GM10248 (cell line): ENCODE measurements at regions not wholly inside any gene's neighbourhood (a gene's known extent, or its start where the extent isn't known, plus 50 kb on each side); places are given as distances from the start of the nearest gene placed in this dataset.

Experiments used
- CTCF ChIA-PET: fragments of 300-600 bp; sonication (Branson Sonifier 250); formaldehyde crosslinking; extraction: SDS; loops from one replicate; lab custom pipeline; 2021; ENCODE audit warnings: antibody characterized with exemption; lab: Yijun Ruan, JAX
- POLR2A ChIA-PET: fragments of 350-650 bp; sonication (Branson Sonifier 250); formaldehyde crosslinking; extraction: SDS; loops from one replicate; lab custom pipeline; 2020; ENCODE audit warnings: antibody characterized with exemption; lab: Yijun Ruan, JAX
- DNase-seq: peaks from one replicate; pipeline ENCODE4 v3.0.0; 2012; ENCODE audit errors: extremely low spot score
- TF ChIP-seq, protein P1 (sequence below): IDR thresholded peaks from 2 replicates; pipeline ENCODE4 v1.5.1; 2012; ENCODE audit warnings: mild to moderate bottlenecking, low read depth; ENCODE audit errors: extremely low read depth, missing control alignments, control extremely low read depth

DNA sequence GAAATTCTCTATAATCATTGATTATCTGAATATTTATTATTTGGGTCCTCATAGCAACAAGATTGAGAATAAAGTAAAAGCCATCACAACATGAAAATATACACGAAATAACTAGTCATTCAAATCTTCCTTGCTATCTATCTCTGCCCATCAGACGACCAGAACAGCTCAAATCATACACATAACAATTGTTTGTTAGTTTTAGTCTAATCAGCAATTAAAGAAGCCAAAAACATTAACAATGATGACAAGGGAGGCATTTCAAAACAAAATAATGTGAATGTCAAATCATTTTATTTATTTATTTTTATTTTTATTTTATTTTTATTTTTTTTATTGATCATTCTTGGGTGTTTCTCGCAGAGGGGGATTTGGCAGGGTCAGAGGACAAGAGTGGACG, 106.0 kb upstream of the BNC2 start:
- DNase-seq = no peak
- TF ChIP-seq, protein P1, sequence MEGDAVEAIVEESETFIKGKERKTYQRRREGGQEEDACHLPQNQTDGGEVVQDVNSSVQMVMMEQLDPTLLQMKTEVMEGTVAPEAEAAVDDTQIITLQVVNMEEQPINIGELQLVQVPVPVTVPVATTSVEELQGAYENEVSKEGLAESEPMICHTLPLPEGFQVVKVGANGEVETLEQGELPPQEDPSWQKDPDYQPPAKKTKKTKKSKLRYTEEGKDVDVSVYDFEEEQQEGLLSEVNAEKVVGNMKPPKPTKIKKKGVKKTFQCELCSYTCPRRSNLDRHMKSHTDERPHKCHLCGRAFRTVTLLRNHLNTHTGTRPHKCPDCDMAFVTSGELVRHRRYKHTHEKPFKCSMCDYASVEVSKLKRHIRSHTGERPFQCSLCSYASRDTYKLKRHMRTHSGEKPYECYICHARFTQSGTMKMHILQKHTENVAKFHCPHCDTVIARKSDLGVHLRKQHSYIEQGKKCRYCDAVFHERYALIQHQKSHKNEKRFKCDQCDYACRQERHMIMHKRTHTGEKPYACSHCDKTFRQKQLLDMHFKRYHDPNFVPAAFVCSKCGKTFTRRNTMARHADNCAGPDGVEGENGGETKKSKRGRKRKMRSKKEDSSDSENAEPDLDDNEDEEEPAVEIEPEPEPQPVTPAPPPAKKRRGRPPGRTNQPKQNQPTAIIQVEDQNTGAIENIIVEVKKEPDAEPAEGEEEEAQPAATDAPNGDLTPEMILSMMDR = no peak
- CTCF ChIA-PET = no interaction called here
- POLR2A ChIA-PET = no interaction called here

- DNase-seq = no peak
- CTCF ChIA-PET = no interaction called here
- POLR2A ChIA-PET = no interaction called here
- TF ChIP-seq, protein P1 = no peak
Measured at GRCh38 chr9:16974436-16974835, 104.0 kb upstream of the BNC2 start.

DNA sequence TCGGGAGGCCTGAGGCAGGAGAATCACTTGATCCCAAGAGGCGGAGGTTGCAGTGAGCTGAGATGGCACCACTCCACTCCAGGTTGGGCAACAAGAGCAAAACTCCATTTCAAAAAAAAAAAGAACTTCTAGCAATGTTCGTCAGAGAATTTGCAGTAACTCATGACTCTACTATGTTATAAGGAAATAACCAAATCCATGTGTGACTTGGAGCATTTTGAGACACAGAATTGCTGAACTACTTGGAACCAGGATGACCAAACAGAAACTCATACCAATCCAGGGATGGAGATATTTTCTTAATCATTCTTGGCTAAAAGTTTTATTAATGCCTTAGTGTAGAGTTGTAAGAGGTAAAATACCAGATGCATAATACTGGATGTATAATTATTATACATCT, 99.9 kb upstream of the BNC2 start:
- POLR2A ChIA-PET = no interaction called here
- DNase-seq = no peak
- TF ChIP-seq, protein P1 = no peak
- CTCF ChIA-PET = no interaction called here

DNA sequence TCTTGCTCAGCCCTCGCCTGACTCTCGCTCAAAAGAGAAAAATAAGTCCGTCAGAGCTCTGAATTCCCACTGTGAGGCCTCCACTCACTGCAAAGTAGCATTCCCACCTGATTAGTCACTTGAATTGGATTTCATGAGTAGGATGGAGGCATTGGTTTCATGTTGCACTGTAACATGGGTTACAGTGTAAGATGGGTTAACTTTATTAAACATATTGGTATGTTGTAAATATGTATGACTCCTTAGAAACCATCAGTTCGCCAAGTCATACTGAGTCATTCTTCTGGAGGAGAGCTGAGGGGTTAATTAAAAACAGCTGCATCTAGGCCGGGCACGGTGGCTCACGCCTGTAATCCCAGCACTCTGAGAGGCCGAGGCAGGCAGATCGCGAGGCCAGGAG, 93.8 kb upstream of the BNC2 start:
- ChIA-PET CTCF (no interaction called here), POLR2A (no interaction called here)
- no peak for DNase-seq
- TF ChIP-seq, protein P1 = no peak

DNA sequence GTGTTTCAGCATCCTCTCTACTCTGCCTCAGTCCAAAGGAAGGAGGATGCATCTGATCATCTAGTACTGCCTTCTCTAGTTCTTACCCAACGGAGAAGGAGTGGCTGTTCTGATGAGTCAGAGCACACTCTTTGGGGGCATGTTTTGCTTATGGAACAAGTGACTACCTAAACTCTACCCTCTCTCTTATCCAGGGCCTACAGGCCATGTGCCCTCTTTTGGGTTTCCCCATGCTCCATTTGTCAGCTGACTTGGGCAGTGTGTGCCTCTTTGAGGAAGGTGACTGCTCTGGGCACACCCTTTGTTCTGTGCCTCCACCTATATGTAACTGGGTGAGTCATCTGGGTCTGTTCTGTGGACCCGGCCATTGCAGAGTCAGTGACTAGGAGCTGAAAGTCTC, 89.6 kb upstream of the BNC2 start:
- POLR2A ChIA-PET = no interaction called here
- TF ChIP-seq, protein P1 = no peak
- CTCF ChIA-PET = no interaction called here
- no peak for DNase-seq

GRCh38 chr9:16959391-16959790, 88.9 kb upstream of the BNC2 start:
- TF ChIP-seq, protein P1 = no peak
- POLR2A ChIA-PET = no interaction called here
- CTCF ChIA-PET = no interaction called here
- no peak for DNase-seq

DNA sequence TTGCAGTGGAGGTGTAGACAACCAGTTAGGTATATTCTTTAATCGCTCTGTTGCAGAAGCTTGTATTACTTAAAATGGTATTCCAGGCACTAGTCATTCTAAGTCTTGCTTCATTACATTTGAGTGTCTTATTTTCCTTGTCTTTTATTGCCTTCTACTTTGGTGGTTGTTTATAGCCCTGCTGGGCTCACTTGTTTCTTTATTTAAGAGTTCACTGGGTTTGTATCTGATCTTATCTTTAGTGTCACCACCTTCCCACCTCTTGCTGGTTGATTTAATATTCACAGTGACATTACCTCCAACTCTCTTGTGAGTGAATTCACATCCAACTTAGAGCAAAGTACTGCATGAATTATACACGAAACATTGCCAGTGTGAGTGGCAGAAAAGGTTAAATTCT, 83.6 kb upstream of the BNC2 start:
- CTCF ChIA-PET = no interaction called here
- TF ChIP-seq, protein P1 = no peak
- POLR2A ChIA-PET = no interaction called here
- DNase-seq = no peak
